22Rv1 (cell line): ENCODE measurements at regions not wholly inside any gene's neighbourhood (a gene's known extent, or its start where the extent isn't known, plus 50 kb on each side); places are given as distances from the start of the nearest gene placed in this dataset.

Experiments
- H3K27ac ChIP-seq: fragments of 450-650 bp; 2 replicates; pipeline ENCODE4 v1.5.1; 2017
- CTCF ChIP-seq: fragments of 450-650 bp; IDR thresholded peaks from 2 replicates; pipeline ENCODE4 v1.5.1; 2017; ENCODE audit warnings: mild to moderate bottlenecking
- ZFX ChIP-seq: fragments of 450-650 bp; IDR thresholded peaks from 2 replicates; pipeline ENCODE4 v1.6.1; 2017; ENCODE audit warnings: antibody characterized with exemption, borderline replicate concordance

GRCh38 chr7:67525588-67525987 is 529.0 kb downstream of the TYW1 start:
- no peak overlapping the region for H3K27ac ChIP-seq
- TF ChIP-seq ZFX (no peak), CTCF (no peak)

GRCh38 chr7:67535241-67535989 is 538.8 kb downstream of the TYW1 start:
- H3K27ac ChIP-seq: no peak overlapping the region
- TF ChIP-seq CTCF: no peak
- no peak for TF ChIP-seq ZFX

- TF ChIP-seq ZFX (no peak), CTCF (no peak)
- H3K27ac ChIP-seq: no peak overlapping the region
Measured at GRCh38 chr7:67542916-67543315, 546.3 kb downstream of the TYW1 start.

- no peak overlapping the region for H3K27ac ChIP-seq
- TF ChIP-seq CTCF (no peak), ZFX (no peak)
Measured at GRCh38 chr7:67547183-67547907, 550.7 kb downstream of the TYW1 start.

GRCh38 chr7:67549126-67549525 is 552.5 kb downstream of the TYW1 start:
- H3K27ac ChIP-seq: no peak overlapping the region
- TF ChIP-seq CTCF (no peak), ZFX (no peak)

GRCh38 chr7:67550801-67551436 is 554.3 kb downstream of the TYW1 start:
- TF ChIP-seq CTCF (no peak), ZFX (no peak)

GRCh38 chr7:67552738-67553137 is 556.1 kb downstream of the TYW1 start:
- TF ChIP-seq ZFX (no peak), CTCF (no peak)
- H3K27ac ChIP-seq: no peak overlapping the region

More at GRCh38 chr7:67550801-67551436, 554.3 kb downstream of the TYW1 start:
- no peak overlapping the region for H3K27ac ChIP-seq
